ENCODE measurements at regions not wholly inside any gene's neighbourhood (a gene's known extent, or its start where the extent isn't known, plus 50 kb on each side); places are given as distances from the start of the nearest gene placed in this dataset.

- Histone ChIP-seq H3K27ac (no peak overlapping the region), H3K36me3 (no peaks in the 10 kb centered on the region), H3K9me3 (no peaks in the 10 kb centered on the region), H3K4me1 (no peaks in the 10 kb centered on the region), H3K27me3 (no peaks in the 10 kb centered on the region), H3K4me3 (no peak overlapping the region)
- TF ChIP-seq POLR2A (IDR thresholded peaks at IDR 0.05): no peak
- DNase-seq (ENCODE audit: extremely low spot score in 2 of 2): no peak
- intact Hi-C loops (cut with DNase I): no loop called here
Measured at GRCh38 chr4:120445186-120445585, 378.5 kb upstream of the MAD2L1 start.

GRCh38 chr4:120443116-120443515, 376.5 kb upstream of the MAD2L1 start:
- intact Hi-C loops (cut with DNase I): no loop called here
- Histone ChIP-seq H3K36me3 (no peaks in the 10 kb centered on the region), H3K4me1 (no peaks in the 10 kb centered on the region), H3K9me3 (no peaks in the 10 kb centered on the region), H3K4me3 (no peak overlapping the region), H3K27me3 (no peaks in the 10 kb centered on the region), H3K27ac (no peak overlapping the region)
- TF ChIP-seq POLR2A (IDR thresholded peaks at IDR 0.05) (no peak), POLR2AphosphoS5 (IDR thresholded peaks at IDR 0.05; ENCODE audit: insufficient read depth in 1 of 2, low read depth in 1 of 2) (no peak), CTCF (IDR thresholded peaks at IDR 0.05) (no peak)
- no peak for DNase-seq (ENCODE audit: extremely low spot score in 2 of 2)

GRCh38 chr4:120440730-120441129, 374.1 kb upstream of the MAD2L1 start:
- intact Hi-C loops (cut with DNase I): no loop called here
- no peak for DNase-seq (ENCODE audit: extremely low spot score in 2 of 2)
- TF ChIP-seq POLR2AphosphoS5 (IDR thresholded peaks at IDR 0.05; ENCODE audit: insufficient read depth in 1 of 2, low read depth in 1 of 2): no peak
- TF ChIP-seq POLR2A (IDR thresholded peaks at IDR 0.05): no peak
- TF ChIP-seq CTCF (IDR thresholded peaks at IDR 0.05): no peak

GRCh38 chr4:120435179-120435578, 368.5 kb upstream of the MAD2L1 start:
- Histone ChIP-seq H3K36me3 (no peaks in the 10 kb centered on the region), H3K9me3 (no peaks in the 10 kb centered on the region), H3K27ac (no peak overlapping the region), H3K27me3 (no peaks in the 10 kb centered on the region), H3K4me3 (no peak overlapping the region), H3K4me1 (no peaks in the 10 kb centered on the region)
- DNase-seq (ENCODE audit: extremely low spot score in 2 of 2): no peak
- TF ChIP-seq POLR2AphosphoS5 (IDR thresholded peaks at IDR 0.05; ENCODE audit: insufficient read depth in 1 of 2, low read depth in 1 of 2) (no peak), CTCF (IDR thresholded peaks at IDR 0.05) (no peak), POLR2A (IDR thresholded peaks at IDR 0.05) (no peak)
- intact Hi-C loops (cut with DNase I): no loop called here

More at GRCh38 chr4:120440730-120441129, 374.1 kb upstream of the MAD2L1 start:
- Histone ChIP-seq H3K9me3 (no peaks in the 10 kb centered on the region), H3K27me3 (no peaks in the 10 kb centered on the region), H3K4me3 (no peak overlapping the region), H3K27ac (no peak overlapping the region), H3K36me3 (no peaks in the 10 kb centered on the region), H3K4me1 (no peaks in the 10 kb centered on the region)

- Histone ChIP-seq H3K4me3 (no peak overlapping the region), H3K27me3 (no peaks in the 10 kb centered on the region), H3K9me3 (no peaks in the 10 kb centered on the region), H3K4me1 (no peaks in the 10 kb centered on the region), H3K36me3 (no peaks in the 10 kb centered on the region), H3K27ac (no peak overlapping the region)
- no peak for TF ChIP-seq POLR2A (IDR thresholded peaks at IDR 0.05)
- no peak for TF ChIP-seq CTCF (IDR thresholded peaks at IDR 0.05)
- TF ChIP-seq POLR2AphosphoS5 (IDR thresholded peaks at IDR 0.05; ENCODE audit: insufficient read depth in 1 of 2, low read depth in 1 of 2): no peak
- intact Hi-C loops (cut with DNase I): no loop called here
- no peak for DNase-seq (ENCODE audit: extremely low spot score in 2 of 2)
Measured at GRCh38 chr4:120434756-120435155, 368.1 kb upstream of the MAD2L1 start.
